GM12872 (cell line): ENCODE measurements at regions not wholly inside any gene's neighbourhood (a gene's known extent, or its start where the extent isn't known, plus 50 kb on each side); places are given as distances from the start of the nearest gene placed in this dataset.

ENCODE experiments used
- TF ChIP-seq, protein P1 (sequence below): IDR thresholded peaks from 3 replicates; pipeline ENCODE4 v1.5.1; 2011; ENCODE audit warnings: low read depth, mild to moderate bottlenecking, low read length, moderate library complexity; ENCODE audit not compliant: insufficient read depth

- TF ChIP-seq, protein P1, sequence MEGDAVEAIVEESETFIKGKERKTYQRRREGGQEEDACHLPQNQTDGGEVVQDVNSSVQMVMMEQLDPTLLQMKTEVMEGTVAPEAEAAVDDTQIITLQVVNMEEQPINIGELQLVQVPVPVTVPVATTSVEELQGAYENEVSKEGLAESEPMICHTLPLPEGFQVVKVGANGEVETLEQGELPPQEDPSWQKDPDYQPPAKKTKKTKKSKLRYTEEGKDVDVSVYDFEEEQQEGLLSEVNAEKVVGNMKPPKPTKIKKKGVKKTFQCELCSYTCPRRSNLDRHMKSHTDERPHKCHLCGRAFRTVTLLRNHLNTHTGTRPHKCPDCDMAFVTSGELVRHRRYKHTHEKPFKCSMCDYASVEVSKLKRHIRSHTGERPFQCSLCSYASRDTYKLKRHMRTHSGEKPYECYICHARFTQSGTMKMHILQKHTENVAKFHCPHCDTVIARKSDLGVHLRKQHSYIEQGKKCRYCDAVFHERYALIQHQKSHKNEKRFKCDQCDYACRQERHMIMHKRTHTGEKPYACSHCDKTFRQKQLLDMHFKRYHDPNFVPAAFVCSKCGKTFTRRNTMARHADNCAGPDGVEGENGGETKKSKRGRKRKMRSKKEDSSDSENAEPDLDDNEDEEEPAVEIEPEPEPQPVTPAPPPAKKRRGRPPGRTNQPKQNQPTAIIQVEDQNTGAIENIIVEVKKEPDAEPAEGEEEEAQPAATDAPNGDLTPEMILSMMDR: no peak
Observed at GRCh38 chr12:58988643-58989344, 68.5 kb upstream of the LRIG3 start.

DNA sequence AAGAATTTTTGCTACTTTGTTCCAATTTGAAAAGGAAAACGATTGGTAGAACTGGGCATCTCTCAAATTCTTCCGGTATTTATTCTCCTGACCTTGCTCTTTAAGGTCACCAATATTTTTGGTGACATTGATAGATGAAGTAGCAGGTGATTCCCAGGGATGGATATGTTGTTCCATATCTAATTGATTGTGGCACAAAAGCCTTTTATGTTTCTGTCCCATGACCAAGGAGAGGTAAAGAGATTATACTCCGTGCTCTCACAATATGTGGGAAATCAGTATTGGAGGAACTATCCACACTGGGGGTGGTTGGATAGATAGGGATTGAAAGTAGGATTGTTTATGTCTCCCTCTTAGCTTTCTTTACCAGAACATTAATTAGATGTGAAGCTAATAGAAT is 61.7 kb upstream of the LRIG3 start:
- TF ChIP-seq, protein P1: no peak

- TF ChIP-seq, protein P1: no peak
Observed at GRCh38 chr12:58980768-58981167, 60.5 kb upstream of the LRIG3 start.

GRCh38 chr12:58978717-58979116 is 58.4 kb upstream of the LRIG3 start:
- TF ChIP-seq, protein P1: no peak

DNA sequence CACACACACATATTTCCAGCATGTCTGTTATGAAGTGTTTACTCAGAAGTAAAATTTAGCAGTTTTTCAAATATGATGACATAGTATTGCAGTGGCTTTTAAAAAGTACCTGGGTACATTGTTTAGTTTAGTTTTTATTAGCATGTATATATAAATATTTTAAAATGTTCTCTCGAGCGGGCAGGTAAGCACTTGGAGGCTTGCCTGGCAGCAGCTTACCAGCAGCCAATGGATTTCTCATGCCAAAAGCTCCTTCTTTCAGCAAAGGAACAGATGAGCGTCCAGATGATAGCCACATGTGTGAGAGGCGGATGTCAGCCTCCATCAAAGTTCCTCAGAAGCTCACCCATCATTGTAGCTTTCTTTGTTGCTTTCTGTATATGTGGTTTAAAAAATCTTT is 57.2 kb upstream of the LRIG3 start:
- TF ChIP-seq, protein P1: no peak

DNA sequence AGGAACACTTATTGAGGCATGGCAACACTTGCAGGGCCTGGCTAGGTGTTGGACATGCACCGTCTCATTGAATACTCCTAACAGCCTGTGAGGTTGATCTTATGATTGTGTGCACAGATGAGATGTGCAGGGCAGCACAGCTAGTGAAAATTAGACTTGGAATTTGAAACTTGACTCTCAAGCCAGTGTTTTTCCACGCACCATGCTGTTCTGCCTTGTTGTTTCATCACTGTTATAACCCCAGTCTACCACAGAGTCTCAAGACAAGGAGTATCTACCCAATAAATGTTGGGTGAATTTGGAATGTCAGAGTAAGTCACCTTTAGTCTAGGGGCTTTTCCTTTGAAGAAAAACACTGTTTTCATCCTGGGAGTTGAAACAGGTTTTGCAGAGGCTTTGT is 55.8 kb upstream of the LRIG3 start:
- TF ChIP-seq, protein P1: no peak
